Myocyte (in vitro differentiated cells): ENCODE measurements at regions not wholly inside any gene's neighbourhood (a gene's known extent, or its start where the extent isn't known, plus 50 kb on each side); places are given as distances from the start of the nearest gene placed in this dataset.
"Not testable (repeated sequence)": the region's sequence is repeated elsewhere in the genome, so short reads cannot be mapped to it uniquely, and the experiment has no call there.

Experiments
- DNase-seq: peaks from one replicate; pipeline ENCODE4 v3.0.0-alpha.2; 2012; ENCODE audit warnings: low read depth

GRCh38 chr2:137886083-137886831 is 78.0 kb upstream of the HNMT start:
- DNase-seq, result no peak

GRCh38 chr2:137888845-137889244 is 75.4 kb upstream of the HNMT start:
- peak; percentile 35 for DNase-seq

- no peak for DNase-seq
Observed at GRCh38 chr2:137892739-137893138, 71.5 kb upstream of the HNMT start.

- DNase-seq, result no peak
Observed at GRCh38 chr2:137893145-137893544, 71.1 kb upstream of the HNMT start.

GRCh38 chr2:137896467-137896866 is 67.8 kb upstream of the HNMT start:
- DNase-seq, result no peak

GRCh38 chr2:137897082-137897481 is 67.2 kb upstream of the HNMT start:
- no peak for DNase-seq

GRCh38 chr2:137900421-137901141 is 63.7 kb upstream of the HNMT start:
- no peak for DNase-seq

GRCh38 chr2:137910641-137911040 is 53.6 kb upstream of the HNMT start:
- DNase-seq, result peak; percentile 62

GRCh38 chr2:137912371-137912770 is 51.9 kb upstream of the HNMT start:
- peak; percentile 84 for DNase-seq

GRCh38 chr2:137913169-137913568 is 51.1 kb upstream of the HNMT start:
- peak; percentile 46 for DNase-seq

GRCh38 chr2:137913648-137914047 is 50.6 kb upstream of the HNMT start:
- DNase-seq, result not testable (repeated sequence)
